NCI-H1048 (cell line): ENCODE measurements at regions not wholly inside any gene's neighbourhood (a gene's known extent, or its start where the extent isn't known, plus 50 kb on each side); places are given as distances from the start of the nearest gene placed in this dataset.
"Not testable (repeated sequence)": the region's sequence is repeated elsewhere in the genome, so short reads cannot be mapped to it uniquely, and the experiment has no call there.

Source experiments
- DNase-seq: peaks from one replicate; lab custom pipeline; 2025; lab: John Stamatoyannopoulos, UW

DNA sequence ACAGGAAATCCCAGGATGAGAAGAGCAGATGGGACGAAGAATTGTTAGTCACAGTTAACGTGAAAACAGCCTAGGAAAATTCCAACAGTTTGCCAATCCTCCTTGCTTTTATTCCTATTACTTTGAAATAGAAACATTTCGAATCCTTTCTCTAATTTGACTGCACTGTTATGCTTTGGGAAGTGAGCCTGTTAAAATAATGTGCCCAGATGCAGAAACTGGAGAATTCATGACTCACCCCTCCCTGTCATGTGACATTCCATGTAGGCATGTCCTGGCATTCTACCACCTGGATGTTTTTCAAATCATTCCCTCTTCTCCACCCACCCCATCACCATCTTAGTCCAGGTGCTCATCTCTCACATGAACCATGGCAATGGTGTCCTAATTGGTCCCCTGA, 107.3 kb downstream of the MINAR1 start:
- DNase-seq = no peak

GRCh38 chr15:79540551-79540950, 108.4 kb downstream of the MINAR1 start:
- no peak for DNase-seq

GRCh38 chr15:79541196-79541595, 109.1 kb downstream of the MINAR1 start:
- no peak for DNase-seq

GRCh38 chr15:79543097-79543496, 111.0 kb downstream of the MINAR1 start:
- DNase-seq = no peak

DNA sequence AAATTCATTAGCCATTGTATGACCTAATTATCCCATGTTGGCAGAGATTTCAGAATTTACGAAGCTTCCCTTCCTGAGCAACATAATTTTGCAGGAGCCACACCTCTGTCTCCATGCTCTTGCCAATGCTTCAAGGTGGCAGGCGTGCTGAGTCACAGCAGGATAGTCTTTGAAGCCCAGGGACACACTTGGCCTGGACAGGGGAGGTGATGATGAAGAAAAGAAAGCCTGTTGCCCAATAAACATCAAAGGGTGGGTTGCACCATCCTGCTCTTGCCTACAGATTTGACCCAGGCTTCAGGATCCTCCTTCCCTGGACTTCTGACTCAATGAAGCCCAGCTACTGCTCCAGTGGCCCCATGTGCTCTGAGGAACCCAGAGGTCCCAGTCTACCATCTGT, 117.1 kb downstream of the MINAR1 start:
- DNase-seq = no peak

DNA sequence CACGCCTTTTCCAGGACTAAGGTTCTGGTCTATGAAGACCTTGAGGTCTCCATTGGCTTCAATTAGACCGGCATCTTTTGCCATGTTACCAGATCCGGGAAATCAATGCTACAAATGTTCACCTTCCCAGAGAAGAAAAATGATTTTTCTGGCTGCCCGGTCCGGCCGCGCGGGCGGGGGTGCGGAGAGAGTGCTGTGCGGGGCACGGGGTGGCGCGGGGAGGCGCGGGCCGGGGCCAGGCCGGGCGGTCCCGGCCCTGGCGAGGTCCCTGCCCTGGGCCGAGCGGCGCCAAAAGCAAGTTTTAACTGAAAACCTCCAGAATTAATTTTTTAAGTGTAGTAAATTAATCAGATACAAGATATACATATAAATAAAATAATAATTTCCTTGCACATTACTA, 128.2 kb downstream of the MINAR1 start:
- DNase-seq = no peak

GRCh38 chr15:79561982-79562381, 129.8 kb downstream of the MINAR1 start:
- DNase-seq = no peak

GRCh38 chr15:79562403-79562815, 130.3 kb downstream of the MINAR1 start:
- DNase-seq = no peak

GRCh38 chr15:79562899-79563298, 130.8 kb downstream of the MINAR1 start:
- DNase-seq = no peak

DNA sequence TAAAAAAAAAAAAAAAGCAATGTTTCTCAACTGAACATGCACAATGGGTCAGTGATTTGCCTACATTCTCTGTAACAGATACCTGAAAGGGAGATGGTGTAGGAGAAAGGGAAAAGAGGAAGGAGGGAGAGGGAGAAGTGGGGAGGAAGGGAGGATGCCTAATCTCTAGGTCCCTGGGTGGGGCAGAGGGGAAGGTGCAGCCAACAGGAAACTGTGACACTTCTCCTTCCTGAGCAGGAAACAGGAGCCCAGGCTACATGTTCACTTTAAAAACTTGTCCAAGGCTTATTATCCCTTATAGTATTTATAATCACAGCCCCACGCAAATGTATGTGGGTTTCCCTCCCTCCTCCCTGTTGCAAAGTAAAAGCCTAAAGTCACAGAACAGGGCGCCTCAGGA, 137.9 kb downstream of the MINAR1 start:
- DNase-seq = no peak

- DNase-seq = no peak
These were observed 140.7 kb downstream of the MINAR1 start for GRCh38 chr15:79572691-79573404.

GRCh38 chr15:79574431-79575273, 142.5 kb downstream of the MINAR1 start:
- DNase-seq = not testable (repeated sequence)

- no peak for DNase-seq
These were observed 150.5 kb downstream of the MINAR1 start for GRCh38 chr15:79582650-79583049.

- no peak for DNase-seq
These were observed 160.0 kb downstream of the MINAR1 start for GRCh38 chr15:79592126-79592525.

DNA sequence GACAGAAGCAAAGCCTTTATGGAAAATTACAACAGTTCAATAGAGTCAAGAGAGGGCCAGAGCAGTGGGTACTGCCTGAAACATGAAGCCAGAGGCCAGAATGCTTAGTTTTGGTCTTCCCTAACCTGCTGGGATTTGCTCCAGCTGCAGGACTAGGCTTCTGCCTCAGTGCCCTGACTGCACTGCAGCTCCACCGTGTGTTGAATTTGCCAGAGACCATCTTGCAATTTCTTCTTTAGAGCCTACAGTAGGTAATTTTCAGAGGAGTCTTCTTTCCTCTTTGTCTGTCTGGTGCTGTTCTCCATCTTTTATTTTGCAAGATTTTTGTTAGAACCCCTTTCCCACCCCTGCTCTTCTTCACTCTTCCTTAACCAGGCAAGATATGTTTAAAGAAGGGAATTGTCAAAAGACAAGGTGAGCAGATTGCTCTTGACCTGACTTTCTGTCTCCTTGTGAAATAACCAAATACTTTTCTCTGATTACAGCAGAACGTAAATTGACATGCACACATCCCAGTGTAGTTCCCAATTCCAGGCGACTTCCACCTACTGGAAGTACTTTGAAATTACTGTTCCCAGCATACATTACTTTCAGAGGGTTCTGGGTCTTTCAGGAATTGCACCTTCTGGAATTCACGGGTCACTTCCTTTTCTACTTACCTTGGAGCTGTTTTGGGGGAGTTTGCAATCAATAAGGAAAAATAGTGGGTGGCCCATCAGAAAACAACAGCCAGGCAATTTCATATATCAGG, 161.2 kb downstream of the MINAR1 start:
- no peak for DNase-seq

DNA sequence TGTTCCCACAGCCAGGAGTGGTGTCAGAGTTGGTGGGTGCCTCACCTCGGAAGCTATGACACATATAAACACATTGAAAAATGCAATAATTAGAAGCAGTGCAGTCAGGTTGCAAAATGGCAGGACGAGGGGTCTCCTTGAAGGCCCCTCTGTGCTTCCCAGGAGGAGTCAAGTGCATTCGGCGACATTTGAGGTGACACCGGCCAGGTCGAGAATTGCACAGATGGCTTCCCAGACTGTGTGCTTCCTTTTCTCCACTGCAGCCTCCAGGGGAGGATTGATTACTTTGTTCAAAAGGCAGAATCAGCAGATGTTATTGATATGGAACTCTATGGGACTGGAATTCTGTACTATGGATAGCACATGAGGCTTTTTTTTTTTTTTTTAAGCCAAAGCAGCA, 163.2 kb downstream of the MINAR1 start:
- DNase-seq = no peak

GRCh38 chr15:79595995-79596622, 164.0 kb downstream of the MINAR1 start:
- DNase-seq = peak; percentile 68

DNA sequence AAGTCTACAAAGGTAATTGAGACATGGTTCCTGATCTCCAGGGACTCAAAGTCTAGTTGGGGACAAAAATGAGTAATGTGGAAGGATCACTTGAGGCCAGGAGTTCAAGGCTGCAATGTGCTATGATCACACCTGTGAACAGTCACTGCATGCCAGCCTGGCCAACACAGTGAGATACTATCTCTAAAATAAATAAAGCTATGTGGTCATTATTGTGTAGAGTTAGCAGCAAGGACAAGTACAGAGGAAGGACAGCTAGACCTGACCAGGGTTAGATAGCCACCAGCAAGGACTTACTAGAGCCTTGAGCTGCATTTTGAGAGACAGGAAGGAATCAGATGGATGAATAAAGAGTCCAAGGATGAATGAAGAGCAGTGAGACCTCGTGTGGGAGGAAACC, 166.5 kb downstream of the MINAR1 start:
- no peak for DNase-seq

DNA sequence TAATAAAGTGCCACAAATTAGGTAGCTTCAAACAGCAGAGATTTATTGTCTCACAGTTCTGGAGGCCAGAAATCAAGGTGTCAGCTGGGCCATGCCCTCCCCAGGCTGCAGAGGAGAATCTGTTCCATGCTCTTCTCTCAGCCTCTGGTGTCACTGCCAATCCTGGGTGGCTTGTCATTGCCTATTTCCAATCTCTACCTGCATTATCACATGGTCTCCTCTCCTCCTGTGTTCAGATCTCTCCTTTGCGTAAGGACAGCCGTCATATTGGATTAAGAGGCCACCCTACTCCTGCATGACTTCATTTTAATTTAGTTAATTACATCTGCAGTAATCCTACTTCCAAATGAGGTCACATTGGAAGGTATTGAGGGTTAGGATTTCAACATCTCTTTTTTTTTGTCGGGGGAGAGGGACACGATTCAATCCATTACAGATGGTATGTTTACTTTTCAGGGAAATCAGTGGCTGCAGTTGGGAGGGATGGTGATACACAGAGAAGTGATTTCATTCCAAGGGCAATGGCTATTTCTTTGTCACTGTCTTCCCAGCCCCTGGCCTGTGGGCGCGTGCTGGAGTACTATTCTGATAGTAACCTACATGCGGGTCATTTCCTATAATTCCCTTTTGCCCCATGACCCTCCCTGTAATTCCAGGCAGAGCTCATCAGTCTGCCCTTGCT, 169.4 kb downstream of the MINAR1 start:
- no peak for DNase-seq

DNA sequence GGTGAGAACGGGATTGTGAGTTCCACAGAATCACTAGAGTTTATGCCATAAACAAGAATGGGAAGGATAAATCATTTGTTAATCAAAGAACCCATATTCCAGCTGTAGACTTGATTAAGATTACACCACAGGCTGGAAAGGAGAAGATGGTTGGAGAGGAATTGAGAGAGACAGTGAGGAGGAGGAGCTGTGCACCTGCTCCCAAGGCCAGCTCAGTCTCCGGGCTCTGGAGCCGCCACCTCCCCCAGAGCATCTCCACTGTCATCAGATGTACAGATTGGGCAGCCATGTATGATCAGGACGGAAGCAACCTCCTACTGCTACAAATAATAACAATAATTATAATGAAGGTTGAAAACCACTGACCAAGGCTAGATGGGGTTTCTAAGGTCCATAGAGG, 170.0 kb downstream of the MINAR1 start:
- DNase-seq = no peak

GRCh38 chr15:79602731-79603130, 170.6 kb downstream of the MINAR1 start:
- DNase-seq = no peak
